Right renal cortex interstitium (tissue), 3 donors: ENCODE measurements at regions not wholly inside any gene's neighbourhood (a gene's known extent, or its start where the extent isn't known, plus 50 kb on each side); places are given as distances from the start of the nearest gene placed in this dataset.

Experiments used
- DNase-seq, 3 donors: peaks; one replicate each; pipeline ENCODE4 v3.0.0-alpha.2; 2013; ENCODE audit warnings: low read depth in 3 of 3, low spot score in 2 of 3

DNA sequence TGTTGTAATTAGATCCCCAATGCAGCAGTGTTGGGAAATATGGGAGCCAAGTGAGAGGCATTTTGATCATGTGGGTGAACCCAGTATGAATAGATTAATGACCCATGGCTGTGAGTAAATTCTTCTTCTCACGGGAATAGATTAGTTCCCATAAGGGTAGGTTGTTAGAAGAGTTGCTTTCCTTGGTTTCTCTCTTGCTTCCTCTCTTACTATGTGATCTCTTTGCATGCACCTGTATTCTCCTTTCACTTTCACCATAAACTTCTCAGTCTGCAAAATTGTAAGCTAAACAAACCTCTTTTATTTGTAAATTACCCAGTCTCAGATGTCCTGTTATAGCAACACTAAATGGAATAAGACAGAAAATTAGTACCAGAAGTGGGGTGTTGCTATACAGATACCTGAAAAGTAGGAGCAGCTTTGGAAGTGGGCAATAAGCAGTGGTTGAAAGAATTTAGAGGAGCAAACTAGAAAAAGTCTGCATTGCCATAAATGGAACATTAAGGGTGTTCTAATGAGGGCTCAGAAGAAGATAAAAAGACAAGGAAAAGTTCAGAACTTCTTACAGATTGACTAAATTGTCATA is 1090.0 kb upstream of the ARRDC3 start:
- DNase-seq: no peak

DNA sequence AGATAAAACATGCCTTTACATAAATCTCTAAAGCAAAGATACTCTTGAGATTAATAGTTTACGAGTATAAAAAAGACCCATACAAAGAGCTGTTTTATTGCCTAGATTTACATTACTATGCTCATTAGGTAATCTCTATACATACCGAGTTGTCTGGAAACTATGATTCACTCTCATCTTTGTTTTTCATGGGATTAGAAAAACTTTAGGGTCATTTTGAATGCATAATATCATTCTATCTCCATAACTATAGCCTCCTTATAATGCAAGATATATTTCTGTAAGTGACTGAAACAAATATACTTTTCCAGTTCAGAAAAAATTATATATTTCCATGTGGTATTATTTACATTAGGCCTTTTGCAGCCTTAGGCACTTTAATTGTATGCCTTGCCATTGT is 1088.7 kb upstream of the ARRDC3 start:
- no peak for DNase-seq

DNA sequence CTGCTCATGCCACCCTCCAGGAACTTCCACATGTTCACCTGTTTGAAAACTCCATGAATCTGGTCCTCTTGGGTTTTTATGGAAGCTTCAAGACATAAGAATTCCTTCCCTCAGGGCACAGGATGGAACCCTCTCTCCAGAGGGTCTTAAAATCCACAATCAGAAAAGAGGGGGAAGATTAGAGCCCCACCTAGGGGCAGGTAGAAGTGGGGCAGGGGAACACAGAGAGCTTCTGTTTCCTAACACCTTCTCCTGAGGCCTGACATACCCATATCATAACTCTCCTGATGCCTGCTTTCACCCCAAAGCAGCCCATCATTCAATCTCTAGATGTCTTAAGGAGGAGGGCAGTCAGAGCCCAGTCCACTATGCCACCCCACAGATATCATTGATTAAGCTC is 1087.7 kb upstream of the ARRDC3 start:
- DNase-seq: no peak

DNA sequence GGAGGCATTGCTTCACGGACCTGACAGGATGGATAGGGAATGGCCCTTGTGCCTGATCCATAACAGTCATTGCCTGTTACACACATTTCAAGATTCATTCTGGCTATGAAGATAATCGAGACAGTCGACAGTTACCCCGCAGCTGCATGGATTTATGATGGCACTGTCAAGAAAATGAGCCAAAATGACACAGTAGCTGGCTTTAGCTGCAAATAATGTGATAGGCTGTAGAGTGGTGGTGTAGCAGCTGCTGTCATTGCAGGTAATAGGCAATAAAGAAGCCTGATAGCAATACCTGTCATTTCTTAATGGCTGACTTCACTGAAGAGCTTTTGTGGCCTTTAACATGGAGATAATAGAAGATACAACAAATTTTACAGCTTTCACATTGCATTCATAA is 1085.2 kb upstream of the ARRDC3 start:
- no peak for DNase-seq

DNA sequence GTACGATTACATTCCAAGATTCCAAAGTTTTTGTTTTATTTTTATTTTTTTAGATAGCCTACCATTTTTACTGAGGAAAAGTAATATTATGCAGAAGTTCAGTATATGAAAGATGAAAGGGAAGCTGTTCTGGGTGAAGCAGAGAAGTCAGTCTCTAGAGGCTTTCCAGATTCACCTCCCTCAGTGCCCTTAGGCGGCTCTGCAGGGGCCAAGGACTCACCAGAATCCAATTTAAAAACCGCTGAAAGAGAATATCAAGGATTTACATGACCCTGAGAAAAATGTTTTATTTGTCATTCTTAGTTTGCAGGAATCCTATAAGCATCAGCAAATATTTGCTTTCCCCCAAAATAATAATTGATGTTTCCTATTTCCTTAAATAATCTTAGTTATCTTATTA is 1084.6 kb upstream of the ARRDC3 start:
- DNase-seq: no peak

DNA sequence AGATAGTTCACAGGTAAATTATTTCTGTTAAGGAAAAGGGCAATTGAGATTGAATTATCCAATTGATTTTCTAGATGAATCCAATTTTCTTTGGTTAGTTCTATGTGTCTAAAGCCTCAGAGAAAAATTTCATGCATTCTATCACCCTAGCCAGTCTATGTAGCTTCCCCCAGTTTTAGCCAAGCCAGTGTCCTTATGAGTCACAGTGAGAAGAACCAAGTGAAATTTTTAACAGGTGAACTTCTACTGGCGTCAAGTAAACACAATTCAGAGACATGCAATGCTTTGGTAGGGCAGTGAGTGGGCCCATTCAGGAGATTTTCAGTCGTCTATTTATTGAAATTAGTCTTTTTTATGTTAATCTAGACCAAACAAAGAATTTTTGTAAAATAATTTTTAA is 1077.4 kb upstream of the ARRDC3 start:
- no peak for DNase-seq

DNA sequence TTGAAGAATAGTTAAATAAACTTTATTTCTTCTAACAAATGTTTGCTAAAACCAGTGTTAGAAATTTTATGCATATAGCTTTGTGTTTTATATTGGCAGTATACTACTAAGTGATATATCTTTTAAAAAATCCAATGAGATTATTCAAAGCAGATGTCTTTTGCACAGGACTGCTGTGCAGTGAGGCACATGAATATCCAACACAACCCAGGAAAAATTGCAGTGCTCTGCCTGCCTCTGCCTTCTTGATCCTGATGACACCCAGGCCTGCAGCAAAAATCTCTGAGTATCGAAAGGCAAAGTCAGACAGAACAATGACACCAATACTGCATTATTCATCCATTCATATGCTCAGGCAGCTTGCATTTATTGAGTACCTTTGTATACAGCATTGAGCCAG is 1076.5 kb upstream of the ARRDC3 start:
- DNase-seq: no peak

DNA sequence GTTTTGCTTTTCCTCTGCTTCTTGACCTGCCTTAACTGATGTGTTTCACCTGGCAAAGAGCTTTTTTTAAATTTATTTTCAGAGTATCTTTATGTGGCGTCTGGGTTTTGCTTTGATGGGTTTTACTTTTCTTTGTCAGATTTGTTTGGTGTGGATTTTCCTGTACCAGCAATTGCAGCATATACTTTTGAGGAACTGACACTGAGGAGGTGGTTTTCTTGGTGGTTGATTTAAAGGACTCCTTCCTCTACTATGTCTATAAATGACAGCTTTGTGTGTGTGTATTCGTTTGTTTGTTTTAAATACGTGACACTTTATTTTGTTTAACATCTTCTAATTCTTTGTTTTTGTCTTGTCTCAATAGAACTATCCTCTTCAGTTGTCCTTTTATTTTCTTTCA is 1071.9 kb upstream of the ARRDC3 start:
- no peak for DNase-seq

DNA sequence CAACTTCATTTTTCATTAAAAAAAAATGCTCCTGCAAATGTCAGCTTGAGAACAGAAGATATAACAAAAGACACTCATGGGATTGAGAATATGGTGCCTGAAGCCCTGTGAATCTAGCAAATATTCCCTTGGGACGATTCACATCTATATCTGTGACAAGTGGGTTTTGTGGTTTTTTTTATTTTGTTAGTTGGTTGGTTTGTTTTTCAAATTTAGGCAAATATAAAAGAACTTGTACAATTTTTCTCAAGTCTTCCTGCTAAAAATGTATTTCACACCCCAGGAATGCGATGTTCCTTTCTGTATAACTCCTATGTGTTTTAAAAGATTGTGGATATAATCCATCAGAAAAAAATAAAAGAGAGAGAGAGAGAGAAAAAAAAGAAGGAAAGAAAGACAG is 1061.8 kb upstream of the ARRDC3 start:
- no peak for DNase-seq

DNA sequence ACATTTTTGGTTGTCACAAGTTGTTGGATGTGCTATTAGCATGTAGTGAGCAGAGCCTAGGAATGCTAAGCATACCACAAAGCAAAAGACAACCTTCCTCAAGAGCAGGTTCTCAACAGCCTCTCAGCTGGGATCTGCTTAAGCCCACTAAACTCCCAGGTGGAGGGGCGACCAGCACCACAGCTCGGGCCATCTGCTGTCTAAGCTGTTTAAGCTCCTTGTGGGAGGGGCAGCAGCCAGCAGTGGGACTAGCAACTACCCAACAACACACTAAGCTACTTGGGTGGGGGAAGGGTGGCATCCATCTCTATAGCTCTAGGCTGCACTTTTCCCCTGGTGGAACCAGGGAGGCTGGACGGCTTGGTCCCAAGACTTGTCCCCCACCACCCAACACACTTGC is 1052.7 kb upstream of the ARRDC3 start:
- no peak for DNase-seq

DNA sequence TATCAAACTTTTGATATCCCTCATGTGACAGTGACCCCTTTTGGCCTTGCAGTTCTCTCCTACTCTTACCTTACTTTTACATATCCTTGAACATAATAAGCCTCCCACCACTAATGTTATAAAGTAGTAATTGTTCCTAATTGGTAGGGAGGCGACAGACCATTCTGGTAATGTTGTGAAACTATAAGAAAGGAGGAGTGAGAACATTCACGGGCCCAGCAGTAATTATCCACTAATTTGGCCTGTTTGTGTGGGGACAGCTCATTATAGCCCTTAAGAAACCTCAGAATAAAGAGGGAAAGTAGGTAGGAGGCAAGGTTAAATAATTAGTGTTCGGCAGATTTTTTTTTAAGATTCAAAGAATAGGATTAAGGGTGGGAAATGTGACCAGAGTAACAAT is 1046.5 kb upstream of the ARRDC3 start:
- no peak for DNase-seq

DNA sequence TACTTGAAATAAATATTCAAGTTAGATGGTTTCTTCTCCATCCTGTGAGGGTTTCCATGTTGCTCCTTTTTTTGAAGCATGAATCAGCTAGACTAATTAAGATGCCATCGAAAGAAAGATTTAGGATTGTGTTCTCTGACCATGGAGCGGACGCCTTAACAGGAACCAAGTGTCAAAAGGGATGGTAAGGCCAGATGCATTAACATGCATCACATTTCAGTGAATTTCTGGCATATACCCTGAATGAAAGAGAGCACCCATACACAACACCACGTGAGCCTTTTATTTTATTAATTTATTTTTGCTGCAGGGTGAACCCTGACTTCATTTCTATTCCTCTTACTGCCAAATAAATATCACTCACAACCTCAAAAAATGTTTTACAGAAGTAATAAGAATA is 1045.3 kb upstream of the ARRDC3 start:
- no peak for DNase-seq

DNA sequence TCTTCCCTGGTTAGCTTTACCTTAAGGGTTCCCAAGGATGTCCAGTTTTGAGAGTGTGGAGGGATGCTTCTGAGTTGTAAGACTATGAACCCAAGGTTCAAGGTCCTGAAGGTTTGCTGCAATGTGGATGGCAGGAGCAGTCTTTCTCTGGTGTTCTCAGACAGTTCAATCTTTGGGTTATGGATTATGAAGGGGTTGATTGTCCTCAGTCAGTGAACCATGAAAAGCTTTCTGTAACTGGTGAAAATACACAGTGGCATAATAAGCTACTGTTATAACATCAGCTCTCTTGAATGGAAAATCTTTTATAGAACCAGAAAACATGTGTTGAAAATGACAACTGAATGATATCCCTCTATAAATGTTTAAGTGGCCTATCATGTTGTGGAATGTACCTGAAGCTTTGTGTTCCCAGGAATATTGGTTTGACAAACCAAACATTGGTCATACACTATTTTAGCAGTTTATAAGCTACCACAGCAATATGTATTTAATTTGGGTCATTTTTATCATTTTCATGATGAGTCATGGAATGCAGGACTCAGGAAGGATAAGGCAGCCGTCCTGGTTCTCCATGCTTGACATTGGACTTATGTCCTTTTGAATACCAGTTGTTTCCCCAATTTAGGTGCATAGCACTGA is 1041.8 kb upstream of the ARRDC3 start:
- DNase-seq: no peak

DNA sequence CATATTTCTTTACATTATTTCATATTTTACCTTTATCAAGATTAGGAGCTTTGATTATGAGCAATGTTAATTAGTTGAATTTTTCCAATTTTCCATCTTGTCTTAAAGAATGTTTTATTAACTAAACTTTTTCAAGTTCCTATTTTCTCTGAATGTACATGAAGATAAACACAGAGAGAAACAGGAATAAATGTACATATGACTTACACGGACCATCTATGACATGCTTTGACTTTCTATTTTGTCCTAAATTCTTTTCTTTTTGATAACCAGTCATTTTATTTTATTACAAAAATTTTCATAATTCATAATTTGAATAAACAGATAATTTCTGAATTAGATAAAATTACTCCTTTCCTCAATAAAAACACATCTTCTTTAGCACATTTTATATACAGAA is 1038.8 kb upstream of the ARRDC3 start:
- no peak for DNase-seq

DNA sequence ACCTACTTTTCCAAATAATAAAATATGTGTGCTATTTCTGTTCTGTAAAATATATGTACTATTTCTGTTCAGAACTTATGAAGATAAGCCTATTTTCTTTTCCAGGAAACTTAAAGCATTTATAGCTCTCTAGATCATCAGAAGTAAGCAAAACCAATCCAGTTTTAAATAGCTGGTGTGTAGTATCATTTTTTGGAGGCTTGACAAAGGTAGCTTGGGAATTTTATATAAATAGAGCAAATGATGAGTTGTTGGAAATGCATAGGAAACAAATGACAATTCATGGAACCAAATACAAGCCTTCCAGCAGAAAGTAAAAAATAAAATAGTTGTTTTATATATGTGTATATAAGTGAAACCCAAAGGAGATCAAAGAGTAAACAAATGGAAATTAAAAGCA is 1038.1 kb upstream of the ARRDC3 start:
- DNase-seq: no peak

DNA sequence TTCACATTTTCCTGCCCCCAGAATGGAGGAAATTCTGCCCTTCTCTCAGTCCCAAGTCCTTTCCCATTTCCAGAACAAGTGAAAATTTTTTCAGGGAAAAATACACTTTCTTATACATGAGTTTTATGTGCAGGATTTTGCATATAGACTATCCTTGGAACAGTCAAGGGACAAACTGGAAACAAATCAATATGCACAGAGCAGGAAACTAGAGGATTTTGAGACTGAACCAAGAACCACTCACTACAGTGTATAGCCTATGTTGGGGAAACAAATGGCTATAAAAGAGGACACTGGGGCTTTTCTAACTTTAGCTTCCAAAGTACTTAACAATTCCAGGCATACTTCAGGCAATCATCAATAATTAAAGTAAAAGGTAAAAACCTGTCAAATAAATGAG is 1036.1 kb upstream of the ARRDC3 start:
- DNase-seq: no peak

DNA sequence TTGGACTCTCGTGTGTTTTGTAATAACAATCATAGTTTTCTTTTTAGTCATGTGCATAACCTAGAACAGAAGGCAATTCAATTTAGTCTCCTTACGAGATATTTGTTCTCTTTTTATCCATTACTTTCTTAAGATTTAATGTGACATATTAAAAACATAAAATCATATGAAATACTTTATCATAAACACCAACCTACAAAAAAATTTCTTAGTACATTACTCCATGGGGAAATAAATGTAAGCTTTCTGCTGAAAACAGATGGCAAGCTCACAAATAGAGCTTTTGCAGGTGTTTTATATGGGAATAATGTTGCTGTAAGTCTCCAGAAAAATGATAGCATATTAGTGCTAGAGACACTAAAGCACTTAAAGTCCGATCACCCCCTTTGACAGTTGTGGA is 1035.2 kb upstream of the ARRDC3 start:
- no peak for DNase-seq

DNA sequence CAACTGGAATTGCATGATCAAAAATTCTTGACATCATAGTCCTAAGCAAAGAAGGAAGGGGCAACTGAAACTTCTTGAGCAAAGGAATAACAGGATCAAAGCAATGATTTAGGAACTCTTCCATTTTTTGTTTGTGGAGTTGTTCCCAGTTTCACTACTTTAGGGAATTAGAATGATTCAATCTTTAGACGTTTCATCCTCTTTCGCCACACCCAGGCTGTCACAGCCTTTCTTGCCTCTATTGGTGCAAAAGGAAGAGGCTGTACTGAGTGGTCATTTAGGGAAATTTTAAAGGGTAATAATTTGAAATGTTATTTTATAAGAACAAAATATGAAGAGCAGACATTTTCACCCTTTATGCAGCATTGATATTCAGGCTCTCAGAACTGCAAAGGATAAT is 1026.0 kb upstream of the ARRDC3 start:
- no peak for DNase-seq

DNA sequence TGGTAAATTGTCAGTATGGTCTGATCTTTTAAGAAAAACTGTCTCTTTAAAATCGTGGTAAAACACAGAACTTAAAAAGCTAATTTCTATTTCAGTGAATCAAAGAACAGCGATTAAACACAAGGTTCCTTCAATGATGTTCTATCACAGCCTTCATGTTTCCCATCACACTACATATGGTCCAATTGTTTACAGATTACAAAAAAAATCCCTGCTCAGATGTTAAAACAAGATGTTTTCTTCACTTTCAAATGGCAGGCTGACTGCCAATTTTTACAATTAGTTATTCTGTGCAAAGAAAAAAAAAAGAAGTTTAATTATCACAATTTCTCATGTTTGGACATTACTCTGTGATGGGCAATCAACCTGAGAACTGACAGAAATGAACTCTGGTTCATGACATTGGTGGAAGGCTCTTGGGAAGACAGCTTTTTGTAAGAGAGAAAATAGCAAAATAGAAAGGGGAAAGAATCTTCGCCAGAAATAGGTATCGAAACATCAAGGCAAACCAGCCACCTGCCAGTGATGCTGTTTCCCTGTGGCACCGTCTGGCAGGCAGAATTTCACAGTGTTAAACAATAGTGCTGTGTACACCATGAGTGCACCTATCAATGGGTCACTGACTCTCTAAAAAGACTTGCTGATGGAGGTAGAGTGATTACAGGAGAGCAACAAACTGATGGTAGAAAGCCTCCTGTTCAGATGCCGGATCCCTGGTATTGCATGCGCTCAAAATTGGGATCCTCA is 1020.0 kb upstream of the ARRDC3 start:
- DNase-seq: no peak

DNA sequence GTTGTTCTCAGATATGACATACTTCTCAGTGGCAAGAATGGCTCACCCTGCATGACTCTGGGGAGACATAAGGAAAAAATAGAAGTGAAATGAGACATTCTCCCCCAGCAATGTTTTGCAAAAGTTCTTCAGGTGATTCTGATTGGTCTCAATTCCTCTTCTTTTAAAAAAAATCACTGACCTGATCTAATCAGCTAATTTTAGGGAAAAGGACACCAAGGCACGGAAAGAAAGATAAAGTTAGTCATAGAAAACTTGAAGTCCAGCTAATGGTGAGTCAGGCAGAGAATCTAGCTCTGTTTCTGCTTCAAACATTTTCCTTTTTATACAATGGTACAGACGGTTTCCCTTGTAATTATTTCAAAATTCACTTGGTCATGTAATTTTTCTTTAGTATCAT is 1018.9 kb upstream of the ARRDC3 start:
- DNase-seq: no peak

DNA sequence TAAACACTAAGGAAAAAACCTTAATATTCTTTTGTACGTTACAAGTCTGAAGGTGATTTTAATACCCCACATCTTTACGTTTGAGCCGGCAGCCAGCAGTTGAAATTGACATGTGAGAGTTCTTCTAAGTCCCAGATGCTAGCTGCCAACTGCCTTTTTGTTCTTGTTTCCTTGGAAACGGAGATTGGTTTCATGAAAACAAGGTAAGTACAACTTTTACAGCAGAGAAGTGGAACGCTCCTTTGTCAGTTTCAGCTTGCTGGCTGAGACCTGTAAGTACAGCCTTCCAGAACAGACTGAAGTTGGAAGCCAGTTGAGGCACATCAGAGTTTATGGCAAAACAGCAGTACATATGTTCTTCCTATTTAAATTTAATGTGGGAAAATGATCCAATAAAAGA is 1018.4 kb upstream of the ARRDC3 start:
- peak in 2 of 3 donors; percentile 5 to 12 for DNase-seq

DNA sequence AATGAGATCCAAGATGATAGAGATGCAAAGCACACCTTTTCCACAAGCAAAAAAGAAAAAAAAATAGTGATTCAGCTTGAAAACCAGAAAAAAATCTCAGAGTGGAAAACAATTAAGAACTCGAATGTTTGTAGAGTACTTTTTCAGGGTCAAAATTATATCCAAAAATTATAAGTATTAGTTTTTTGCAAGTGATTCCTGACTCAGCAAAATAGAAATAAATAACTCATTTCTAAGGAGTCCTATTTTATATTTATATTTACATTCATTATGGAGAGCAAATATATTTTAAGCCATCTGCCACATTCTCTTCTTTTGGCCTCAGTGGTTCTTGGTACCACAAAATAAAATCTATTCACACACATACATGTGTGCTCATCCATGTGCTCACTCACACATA is 1011.8 kb upstream of the ARRDC3 start:
- no peak for DNase-seq
